ENCODE measurements at regions not wholly inside any gene's neighbourhood (a gene's known extent, or its start where the extent isn't known, plus 50 kb on each side); places are given as distances from the start of the nearest gene placed in this dataset.
"Not testable (repeated sequence)": the region's sequence is repeated elsewhere in the genome, so short reads cannot be mapped to it uniquely, and the experiment has no call there.

GRCh38 chr2:88874063-88874657 is 182.7 kb downstream of the RPIA start:
- TF ChIP-seq, protein P1, sequence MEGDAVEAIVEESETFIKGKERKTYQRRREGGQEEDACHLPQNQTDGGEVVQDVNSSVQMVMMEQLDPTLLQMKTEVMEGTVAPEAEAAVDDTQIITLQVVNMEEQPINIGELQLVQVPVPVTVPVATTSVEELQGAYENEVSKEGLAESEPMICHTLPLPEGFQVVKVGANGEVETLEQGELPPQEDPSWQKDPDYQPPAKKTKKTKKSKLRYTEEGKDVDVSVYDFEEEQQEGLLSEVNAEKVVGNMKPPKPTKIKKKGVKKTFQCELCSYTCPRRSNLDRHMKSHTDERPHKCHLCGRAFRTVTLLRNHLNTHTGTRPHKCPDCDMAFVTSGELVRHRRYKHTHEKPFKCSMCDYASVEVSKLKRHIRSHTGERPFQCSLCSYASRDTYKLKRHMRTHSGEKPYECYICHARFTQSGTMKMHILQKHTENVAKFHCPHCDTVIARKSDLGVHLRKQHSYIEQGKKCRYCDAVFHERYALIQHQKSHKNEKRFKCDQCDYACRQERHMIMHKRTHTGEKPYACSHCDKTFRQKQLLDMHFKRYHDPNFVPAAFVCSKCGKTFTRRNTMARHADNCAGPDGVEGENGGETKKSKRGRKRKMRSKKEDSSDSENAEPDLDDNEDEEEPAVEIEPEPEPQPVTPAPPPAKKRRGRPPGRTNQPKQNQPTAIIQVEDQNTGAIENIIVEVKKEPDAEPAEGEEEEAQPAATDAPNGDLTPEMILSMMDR (IDR thresholded peaks at IDR 0.05; ENCODE audit: low read depth, low read length), result peak; percentile 84
- DNase-seq (ENCODE audit: extremely low read depth, low read depth), result peak; percentile 27

- TF ChIP-seq, protein P1 (IDR thresholded peaks at IDR 0.05; ENCODE audit: low read depth, low read length), result no peak
These were observed 184.3 kb downstream of the RPIA start for GRCh38 chr2:88875736-88876135.

GRCh38 chr2:88880441-88880953 is 189.0 kb downstream of the RPIA start:
- peak; percentile 11 for DNase-seq (ENCODE audit: extremely low read depth, low read depth)
- TF ChIP-seq, protein P1 (IDR thresholded peaks at IDR 0.05; ENCODE audit: low read depth, low read length), result peak; percentile 79

More at GRCh38 chr2:88875736-88876135, 184.3 kb downstream of the RPIA start:
- DNase-seq (ENCODE audit: extremely low read depth, low read depth), result no peak

DNA sequence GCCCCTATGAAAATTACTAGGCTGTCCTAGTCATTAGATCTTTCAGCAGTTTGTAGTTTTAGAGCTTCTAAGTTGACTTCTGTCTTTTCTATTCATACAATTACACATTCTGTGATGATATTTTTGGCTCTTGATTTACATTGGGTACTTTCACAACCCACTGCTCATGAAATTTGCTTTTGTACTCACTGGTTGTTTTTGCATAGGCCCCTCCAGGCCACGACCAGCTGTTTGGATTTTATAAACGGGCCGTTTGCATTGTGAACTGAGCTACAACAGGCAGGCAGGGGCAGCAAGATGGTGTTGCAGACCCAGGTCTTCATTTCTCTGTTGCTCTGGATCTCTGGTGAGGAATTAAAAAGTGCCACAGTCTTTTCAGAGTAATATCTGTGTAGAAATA is 193.8 kb downstream of the RPIA start:
- no peak for DNase-seq (ENCODE audit: extremely low read depth, low read depth)
- TF ChIP-seq, protein P1 (IDR thresholded peaks at IDR 0.05; ENCODE audit: low read depth, low read length), result no peak

DNA sequence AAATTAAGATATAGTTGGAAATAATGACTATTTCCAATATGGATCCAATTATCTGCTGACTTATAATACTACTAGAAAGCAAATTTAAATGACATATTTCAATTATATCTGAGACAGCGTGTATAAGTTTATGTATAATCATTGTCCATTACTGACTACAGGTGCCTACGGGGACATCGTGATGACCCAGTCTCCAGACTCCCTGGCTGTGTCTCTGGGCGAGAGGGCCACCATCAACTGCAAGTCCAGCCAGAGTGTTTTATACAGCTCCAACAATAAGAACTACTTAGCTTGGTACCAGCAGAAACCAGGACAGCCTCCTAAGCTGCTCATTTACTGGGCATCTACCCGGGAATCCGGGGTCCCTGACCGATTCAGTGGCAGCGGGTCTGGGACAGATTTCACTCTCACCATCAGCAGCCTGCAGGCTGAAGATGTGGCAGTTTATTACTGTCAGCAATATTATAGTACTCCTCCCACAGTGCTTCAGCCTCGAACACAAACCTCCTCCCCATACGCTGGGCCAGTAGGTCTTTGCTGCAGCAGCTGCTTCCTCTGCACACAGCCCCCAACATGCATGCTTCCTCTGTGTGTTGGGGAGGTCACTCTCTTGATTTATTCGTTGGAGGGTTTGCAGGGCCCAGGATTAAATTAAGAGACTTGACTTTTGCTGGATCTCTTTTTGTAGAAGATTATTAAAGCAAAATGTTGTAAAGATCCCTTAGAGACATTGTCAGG is 194.4 kb downstream of the RPIA start:
- DNase-seq (ENCODE audit: extremely low read depth, low read depth), result no peak
- TF ChIP-seq, protein P1 (IDR thresholded peaks at IDR 0.05; ENCODE audit: low read depth, low read length), result no peak

DNA sequence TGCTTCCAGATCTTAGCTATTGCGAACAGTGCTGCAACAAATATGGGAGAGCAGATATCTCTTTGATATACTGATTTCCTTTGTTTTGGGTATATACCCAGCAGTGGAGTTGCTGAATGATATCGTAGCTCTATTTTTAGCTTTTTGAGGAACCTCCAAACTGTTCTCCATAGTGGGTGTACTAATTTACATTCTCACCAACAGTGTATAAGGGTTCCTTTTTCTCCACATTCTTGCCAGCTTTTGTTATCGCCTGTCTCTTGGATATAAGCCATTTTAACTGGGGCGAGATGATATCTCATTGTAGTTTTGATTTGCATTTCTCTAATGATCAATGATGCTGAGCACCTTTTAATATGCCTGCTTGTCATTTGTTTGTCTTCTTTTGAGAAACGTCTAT is 196.0 kb downstream of the RPIA start:
- DNase-seq (ENCODE audit: extremely low read depth, low read depth), result not testable (repeated sequence)

DNA sequence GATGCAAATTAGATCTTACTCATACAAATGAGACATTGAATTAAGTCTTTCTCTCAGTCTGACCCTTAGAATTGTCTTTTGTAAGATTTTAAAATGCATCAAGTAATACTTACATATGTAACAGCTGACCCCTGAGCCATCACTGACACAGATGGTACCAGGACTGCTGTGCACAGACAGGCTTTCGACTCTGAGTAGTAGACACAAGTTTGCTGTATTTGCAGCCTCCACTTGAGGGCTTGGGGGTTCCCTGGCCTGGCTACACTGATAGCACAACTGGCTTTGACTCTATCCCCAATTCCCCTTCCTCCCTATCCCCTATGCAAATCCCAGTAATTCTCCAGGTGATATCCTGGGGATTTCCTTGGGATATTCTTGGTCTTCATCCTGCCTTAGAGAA is 200.7 kb downstream of the RPIA start:
- TF ChIP-seq, protein P1 (IDR thresholded peaks at IDR 0.05; ENCODE audit: low read depth, low read length), result no peak
- no peak for DNase-seq (ENCODE audit: extremely low read depth, low read depth)
